Type B pancreatic cell (in vitro differentiated cells): ENCODE measurements at regions not wholly inside any gene's neighbourhood (a gene's known extent, or its start where the extent isn't known, plus 50 kb on each side); places are given as distances from the start of the nearest gene placed in this dataset.

Source experiments
- DNase-seq: peaks from one replicate; pipeline ENCODE4 v3.0.0; 2021; ENCODE audit warnings: mixed read lengths; ENCODE audit not compliant: unreplicated experiment; ENCODE audit errors: extremely low spot score
- H3K27ac Mint-ChIP-seq: 2 replicates; pipeline ENCODE4 v1.8.0; 2021; ENCODE audit warnings: mild to moderate bottlenecking, mixed read lengths
- H3K27me3 Mint-ChIP-seq: 2 replicates; pipeline ENCODE4 v1.8.0; 2021; ENCODE audit warnings: mixed read lengths
- H3K36me3 Mint-ChIP-seq: 2 replicates; pipeline ENCODE4 v1.8.0; 2021; ENCODE audit warnings: mixed read lengths
- H3K4me1 Mint-ChIP-seq: one replicate; pipeline ENCODE4 v1.8.0; 2021; ENCODE audit warnings: mixed read lengths; ENCODE audit not compliant: unreplicated experiment
- H3K4me3 Mint-ChIP-seq: 2 replicates; pipeline ENCODE4 v1.8.0; 2021; ENCODE audit warnings: mild to moderate bottlenecking, mixed read lengths
- H3K9me3 Mint-ChIP-seq: 2 replicates; pipeline ENCODE4 v1.8.0; 2021; ENCODE audit warnings: mixed read lengths
- TF ChIP-seq, protein P1 (sequence below): fragments of 200-600 bp; sonication (generic); conservative IDR thresholded peaks from 2 replicates; pipeline ENCODE4 v1.5.0; 2021; ENCODE audit warnings: antibody characterized with exemption, mild to moderate bottlenecking

- H3K4me1 Mint-ChIP-seq = peaks cover 47% of the 10 kb centered on the region
- TF ChIP-seq, protein P1, sequence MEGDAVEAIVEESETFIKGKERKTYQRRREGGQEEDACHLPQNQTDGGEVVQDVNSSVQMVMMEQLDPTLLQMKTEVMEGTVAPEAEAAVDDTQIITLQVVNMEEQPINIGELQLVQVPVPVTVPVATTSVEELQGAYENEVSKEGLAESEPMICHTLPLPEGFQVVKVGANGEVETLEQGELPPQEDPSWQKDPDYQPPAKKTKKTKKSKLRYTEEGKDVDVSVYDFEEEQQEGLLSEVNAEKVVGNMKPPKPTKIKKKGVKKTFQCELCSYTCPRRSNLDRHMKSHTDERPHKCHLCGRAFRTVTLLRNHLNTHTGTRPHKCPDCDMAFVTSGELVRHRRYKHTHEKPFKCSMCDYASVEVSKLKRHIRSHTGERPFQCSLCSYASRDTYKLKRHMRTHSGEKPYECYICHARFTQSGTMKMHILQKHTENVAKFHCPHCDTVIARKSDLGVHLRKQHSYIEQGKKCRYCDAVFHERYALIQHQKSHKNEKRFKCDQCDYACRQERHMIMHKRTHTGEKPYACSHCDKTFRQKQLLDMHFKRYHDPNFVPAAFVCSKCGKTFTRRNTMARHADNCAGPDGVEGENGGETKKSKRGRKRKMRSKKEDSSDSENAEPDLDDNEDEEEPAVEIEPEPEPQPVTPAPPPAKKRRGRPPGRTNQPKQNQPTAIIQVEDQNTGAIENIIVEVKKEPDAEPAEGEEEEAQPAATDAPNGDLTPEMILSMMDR = no peak
- H3K27me3 Mint-ChIP-seq = peaks cover 45% of the 10 kb centered on the region
- H3K9me3 Mint-ChIP-seq = no peaks in the 10 kb centered on the region
- peak overlapping the region; percentile 86 for H3K4me3 Mint-ChIP-seq
- peak; percentile 80 for DNase-seq
- H3K27ac Mint-ChIP-seq = peak overlapping the region; percentile 86
- H3K36me3 Mint-ChIP-seq = no peaks in the 10 kb centered on the region
Measured at GRCh38 chr18:46333431-46334135, 229.4 kb downstream of the HAUS1 start.

DNA sequence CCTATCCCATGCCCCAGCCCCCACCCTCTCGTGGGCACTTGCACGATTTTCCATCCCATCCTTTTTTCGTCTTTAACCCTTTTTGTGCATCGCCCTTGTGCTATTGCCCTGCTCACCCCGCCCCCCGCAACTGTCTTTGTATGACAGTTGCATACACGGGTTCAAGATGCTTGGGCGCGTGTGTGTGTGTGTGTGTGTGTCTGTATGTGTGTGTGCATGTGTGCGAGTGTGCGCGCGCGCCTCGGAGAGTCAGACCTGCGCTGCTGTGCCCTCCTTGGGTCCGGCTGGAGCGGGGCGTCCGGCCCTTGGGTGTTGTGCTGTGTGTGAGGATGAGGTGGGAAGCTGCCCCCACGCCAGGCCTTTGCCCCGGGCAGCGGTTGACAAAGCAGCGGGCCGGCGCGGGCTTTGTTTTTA is 230.7 kb downstream of the HAUS1 start:
- no peak for DNase-seq
- no peaks in the 10 kb centered on the region for H3K9me3 Mint-ChIP-seq
- TF ChIP-seq, protein P1 = no peak
- H3K27me3 Mint-ChIP-seq = peaks cover 41% of the 10 kb centered on the region
- peaks cover 55% of the 10 kb centered on the region for H3K4me1 Mint-ChIP-seq
- H3K36me3 Mint-ChIP-seq = no peaks in the 10 kb centered on the region
- H3K27ac Mint-ChIP-seq = peak overlapping the region; percentile 86
- peak overlapping the region; percentile 96 for H3K4me3 Mint-ChIP-seq

DNA sequence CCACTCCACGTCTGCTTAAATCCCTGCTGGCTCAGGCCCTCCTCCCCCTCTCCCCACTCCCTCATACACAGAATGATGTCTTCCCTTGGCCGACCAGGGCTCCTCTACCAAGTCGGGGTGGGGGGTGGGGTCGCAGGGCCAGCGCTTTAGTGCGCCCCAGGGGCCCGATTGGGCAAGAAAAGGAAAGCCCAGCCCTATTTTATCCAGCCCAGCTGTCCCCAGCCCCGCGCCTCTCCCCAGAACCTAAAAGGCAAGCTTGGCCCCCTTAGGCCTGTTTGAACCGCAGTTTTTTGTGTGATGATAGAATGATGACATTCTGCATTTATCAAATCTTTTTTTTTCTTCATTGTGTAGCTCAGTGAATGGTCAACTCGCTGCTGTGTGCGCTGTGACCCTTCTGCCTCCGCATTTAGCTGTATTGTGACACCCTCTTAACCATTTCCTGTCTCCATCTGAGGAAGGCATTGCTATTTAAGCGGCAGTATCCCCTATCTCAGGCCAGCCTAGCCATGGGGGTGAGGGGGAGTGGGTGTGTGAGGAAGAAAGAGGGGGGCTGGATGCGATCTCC is 231.4 kb downstream of the HAUS1 start:
- no peaks in the 10 kb centered on the region for H3K9me3 Mint-ChIP-seq
- peaks cover 36% of the 10 kb centered on the region for H3K27me3 Mint-ChIP-seq
- peak overlapping the region; percentile 86 for H3K27ac Mint-ChIP-seq
- peak overlapping the region; percentile 96 for H3K4me3 Mint-ChIP-seq
- DNase-seq = no peak
- H3K36me3 Mint-ChIP-seq = no peaks in the 10 kb centered on the region
- peaks cover 57% of the 10 kb centered on the region for H3K4me1 Mint-ChIP-seq
- TF ChIP-seq, protein P1 = no peak

GRCh38 chr18:46336278-46337111 is 232.3 kb downstream of the HAUS1 start:
- DNase-seq = no peak
- no peaks in the 10 kb centered on the region for H3K9me3 Mint-ChIP-seq
- TF ChIP-seq, protein P1 = no peak
- H3K36me3 Mint-ChIP-seq = no peaks in the 10 kb centered on the region
- H3K27ac Mint-ChIP-seq = peak overlapping the region; percentile 6
- peaks cover 65% of the 10 kb centered on the region for H3K4me1 Mint-ChIP-seq
- H3K27me3 Mint-ChIP-seq = peaks cover 33% of the 10 kb centered on the region
- H3K4me3 Mint-ChIP-seq = peak overlapping the region; percentile 96

DNA sequence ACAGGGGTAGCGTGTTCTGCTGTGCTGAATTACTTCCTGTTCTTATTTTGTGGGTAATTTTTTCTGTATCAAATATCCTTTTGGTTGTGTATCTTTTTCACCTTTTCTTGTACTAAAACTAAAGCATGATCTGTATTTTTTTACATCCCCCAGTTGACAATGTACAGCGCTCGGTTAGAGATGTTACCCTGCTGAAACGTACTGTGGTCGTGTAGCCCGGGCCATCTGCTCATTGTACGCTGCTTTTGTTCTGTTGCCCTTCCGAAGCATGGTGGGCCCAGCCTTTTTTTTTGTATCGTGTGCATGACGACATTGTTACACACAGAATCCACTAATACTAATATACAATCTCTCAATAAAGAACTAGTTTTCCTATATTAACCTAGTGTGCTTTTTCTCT is 233.1 kb downstream of the HAUS1 start:
- Mint-ChIP-seq H3K27ac (peak overlapping the region; percentile 6), H3K27me3 (peaks cover 27% of the 10 kb centered on the region), H3K4me1 (peaks cover 65% of the 10 kb centered on the region), H3K9me3 (no peaks in the 10 kb centered on the region), H3K36me3 (no peaks in the 10 kb centered on the region), H3K4me3 (peak overlapping the region; percentile 76)
- no peak for DNase-seq
- TF ChIP-seq, protein P1 = no peak
